PC-3 (cell line): ENCODE measurements at regions not wholly inside any gene's neighbourhood (a gene's known extent, or its start where the extent isn't known, plus 50 kb on each side); places are given as distances from the start of the nearest gene placed in this dataset.

Experiments used
- ATAC-seq: fragments of 200-7000 bp; cut with Tn5 transposase; 2 replicates; pipeline ENCODE4 v1.9.1; 2020; ENCODE audit warnings: mild to moderate bottlenecking, moderate library complexity
- BruUV-seq: library from RNA; stranded (reverse); fragments of 400-500 nt; replicated peaks from 2 replicates; lab custom pipeline; 2021; lab: Mats Ljungman, UMichigan
- CTCF ChIA-PET: fragments of 300-600 bp; sonication (Branson Sonifier 250); formaldehyde crosslinking; loops from one replicate; lab custom pipeline; 2022; ENCODE audit warnings: antibody characterized with exemption; lab: Charles Lee
- POLR2A ChIA-PET: fragments of 300-600 bp; sonication (Branson Sonifier 250); formaldehyde crosslinking; loops from one replicate; lab custom pipeline; 2022; ENCODE audit warnings: antibody characterized with exemption; ENCODE audit not compliant: unreplicated experiment; lab: Charles Lee
- DNase-seq: peaks from one replicate; pipeline ENCODE4 v3.0.0-alpha.2; 2015
- H2AFZ ChIP-seq: fragments of 300-600 bp; sonication (generic); 2 replicates; pipeline ENCODE4 v1.6.0; 2016; ENCODE audit warnings: antibody characterized with exemption, low read length
- H3F3A ChIP-seq: fragments of 300-600 bp; sonication (generic); one replicate; pipeline ENCODE4 v1.6.0; 2017; ENCODE audit warnings: antibody characterized with exemption, low read length, control low read depth, mild to moderate bottlenecking; ENCODE audit not compliant: unreplicated experiment
- H3K27ac ChIP-seq: fragments of 300-600 bp; sonication (generic); 2 replicates; pipeline ENCODE4 v1.5.1; 2016; ENCODE audit warnings: mild to moderate bottlenecking, low read length
- H3K27me3 ChIP-seq: fragments of 300-600 bp; sonication (generic); 2 replicates; pipeline ENCODE4 v1.6.1; 2016; ENCODE audit warnings: low read length, mixed read lengths
- H3K36me3 ChIP-seq: fragments of 300-600 bp; sonication (generic); 2 replicates; pipeline ENCODE4 v1.6.1; 2016; ENCODE audit warnings: low read depth, mixed run types, low read length, mixed read lengths
- H3K4me1 ChIP-seq: fragments of 300-600 bp; sonication (generic); 2 replicates; pipeline ENCODE4 v1.5.1; 2016; ENCODE audit warnings: low read length; ENCODE audit not compliant: insufficient read depth
- H3K4me2 ChIP-seq: fragments of 300-600 bp; sonication (generic); 2 replicates; pipeline ENCODE4 v1.6.0; 2016; ENCODE audit warnings: low read length
- H3K4me3 ChIP-seq: fragments of 300-600 bp; sonication (generic); 2 replicates; pipeline ENCODE4 v1.5.1; 2016; ENCODE audit warnings: mild to moderate bottlenecking, low read length, mixed read lengths
- H3K79me2 ChIP-seq: fragments of 300-600 bp; sonication (generic); 2 replicates; pipeline ENCODE4 v1.6.1; 2017; ENCODE audit warnings: low read length, mixed read lengths
- H3K9ac ChIP-seq: fragments of 300-600 bp; sonication (generic); 2 replicates; pipeline ENCODE4 v1.6.0; 2016; ENCODE audit warnings: mild to moderate bottlenecking, low read length
- H3K9me2 ChIP-seq: fragments of 300-600 bp; sonication (generic); replicated peaks from 2 replicates; pipeline ENCODE4 v1.6.1; 2016; ENCODE audit warnings: mixed run types, low read length, mixed read lengths
- H3K9me3 ChIP-seq: fragments of 300-600 bp; sonication (generic); 2 replicates; pipeline ENCODE4 v1.6.1; 2016; ENCODE audit warnings: low read length, mixed read lengths
- H4K20me1 ChIP-seq: fragments of 300-600 bp; sonication (generic); 2 replicates; pipeline ENCODE4 v1.6.1; 2016; ENCODE audit warnings: low read length, mixed read lengths
- CTCF ChIP-seq: fragments of 300-600 bp; sonication (generic); conservative IDR thresholded peaks from 2 replicates; pipeline ENCODE4 v1.5.1; 2017; ENCODE audit warnings: antibody characterized with exemption, low read depth, mild to moderate bottlenecking, low read length
- EZH2 ChIP-seq: fragments of 300-600 bp; sonication (generic); IDR thresholded peaks from one replicate; pipeline ENCODE4 v1.6.1; 2017; ENCODE audit warnings: antibody characterized with exemption, mild to moderate bottlenecking, low read length; ENCODE audit not compliant: unreplicated experiment
- EZH2phosphoT487 ChIP-seq: fragments of 300-600 bp; sonication (generic); IDR thresholded peaks from 2 replicates; pipeline ENCODE4 v1.6.1; 2018; ENCODE audit warnings: mild to moderate bottlenecking, antibody characterized with exemption, low read length, borderline replicate concordance
- intact Hi-C: fragments of 100-400 bp; cut with micrococcal nuclease; formaldehyde crosslinking; loops from 2 replicates; pipeline ENCODE4 v1.9.0; 2023

GRCh38 chr5:93107141-93107540 lies 473.9 kb downstream of the NR2F1-AS1 start:
- Histone ChIP-seq H3K4me3 (no peak overlapping the region), H3K27ac (no peak overlapping the region), H3K9me3 (no peaks in the 10 kb centered on the region), H3K4me1 (no peaks in the 10 kb centered on the region), H3F3A (no peaks in the 10 kb centered on the region), H3K27me3 (no peaks in the 10 kb centered on the region), H3K36me3 (no peaks in the 10 kb centered on the region), H2AFZ (no peak overlapping the region), H3K79me2 (no peaks in the 10 kb centered on the region), H4K20me1 (no peaks in the 10 kb centered on the region), H3K4me2 (no peak overlapping the region), H3K9me2 (no peaks in the 10 kb centered on the region), H3K9ac (no peak overlapping the region)
- ChIA-PET CTCF (no interaction called here), POLR2A (no interaction called here)
- no TSS peak for BruUV-seq
- DNase-seq, result no peak
- intact Hi-C loops, result no loop called here
- TF ChIP-seq CTCF, result no peak
- no peak for TF ChIP-seq EZH2phosphoT487
- no peak for TF ChIP-seq EZH2
- no peak for ATAC-seq

- Histone ChIP-seq H3K4me2 (no peak overlapping the region), H3F3A (no peaks in the 10 kb centered on the region), H3K27me3 (no peaks in the 10 kb centered on the region), H3K4me3 (no peak overlapping the region), H3K4me1 (peaks cover 20% of the 10 kb centered on the region), H3K9me3 (no peaks in the 10 kb centered on the region), H3K36me3 (no peaks in the 10 kb centered on the region), H2AFZ (no peak overlapping the region), H4K20me1 (no peaks in the 10 kb centered on the region), H3K27ac (no peak overlapping the region), H3K9ac (no peak overlapping the region), H3K9me2 (no peaks in the 10 kb centered on the region), H3K79me2 (no peaks in the 10 kb centered on the region)
- TF ChIP-seq EZH2phosphoT487, result no peak
- no peak for TF ChIP-seq EZH2
- TF ChIP-seq CTCF, result no peak
- DNase-seq, result no peak
- intact Hi-C loops, result loop anchor here (2.0 to 5.0 kb wide), 2 partner anchors 151 to 479 kb away; partner anchors contain the start of gene NR2F1-AS1
- ChIA-PET CTCF (interaction anchor here (0.6 kb wide), 2 partner anchors 15 to 18 kb away, joined by 3 to 11 read pairs; no protein-coding TSS in a partner anchor), POLR2A (no interaction called here)
- no TSS peak for BruUV-seq
- no peak for ATAC-seq
Measured at GRCh38 chr5:93101661-93102060, 479.4 kb downstream of the NR2F1-AS1 start.

GRCh38 chr5:93100976-93101375 lies 480.0 kb downstream of the NR2F1-AS1 start:
- no peak overlapping the region; the same call in 1 of the 2 replicates for H3K4me2 ChIP-seq
- intact Hi-C loops, result loop anchor here (2.0 to 5.0 kb wide), 2 partner anchors 151 to 480 kb away; partner anchors contain the start of gene NR2F1-AS1
- BruUV-seq, result no TSS peak
- no peak overlapping the region for H3K4me3 ChIP-seq
- no peaks in the 10 kb centered on the region for H3K27me3 ChIP-seq
- no peaks in the 10 kb centered on the region for H3K36me3 ChIP-seq
- no peak overlapping the region for H3K27ac ChIP-seq
- no peaks in the 10 kb centered on the region for H3K9me2 ChIP-seq
- H3K9me3 ChIP-seq, result no peaks in the 10 kb centered on the region
- DNase-seq (no peak), ATAC-seq (no peak)
- H3K4me1 ChIP-seq, result peaks cover 20% of the 10 kb centered on the region
- ChIA-PET CTCF (no interaction called here), POLR2A (no interaction called here)
- no peaks in the 10 kb centered on the region for H4K20me1 ChIP-seq
- no peaks in the 10 kb centered on the region for H3K79me2 ChIP-seq
- no peak overlapping the region for H3K9ac ChIP-seq
- TF ChIP-seq EZH2phosphoT487 (no peak), CTCF (no peak), EZH2 (no peak)
- no peak overlapping the region for H2AFZ ChIP-seq
- no peaks in the 10 kb centered on the region for H3F3A ChIP-seq
